GM08714 (cell line): ENCODE measurements at regions not wholly inside any gene's neighbourhood (a gene's known extent, or its start where the extent isn't known, plus 50 kb on each side); places are given as distances from the start of the nearest gene placed in this dataset.

Experiments
- H3K4me3 ChIP-seq: fragments of 200-500 bp; sonication (Bioruptor generic); 2 replicates; pipeline ENCODE4 v1.5.1; 2014; ENCODE audit warnings: mild to moderate bottlenecking, low read length, inconsistent platforms
- ZNF274 ChIP-seq: IDR thresholded peaks from 2 replicates; pipeline ENCODE4 v1.6.1; 2012; ENCODE audit warnings: mild to moderate bottlenecking, low read depth, low read length

DNA sequence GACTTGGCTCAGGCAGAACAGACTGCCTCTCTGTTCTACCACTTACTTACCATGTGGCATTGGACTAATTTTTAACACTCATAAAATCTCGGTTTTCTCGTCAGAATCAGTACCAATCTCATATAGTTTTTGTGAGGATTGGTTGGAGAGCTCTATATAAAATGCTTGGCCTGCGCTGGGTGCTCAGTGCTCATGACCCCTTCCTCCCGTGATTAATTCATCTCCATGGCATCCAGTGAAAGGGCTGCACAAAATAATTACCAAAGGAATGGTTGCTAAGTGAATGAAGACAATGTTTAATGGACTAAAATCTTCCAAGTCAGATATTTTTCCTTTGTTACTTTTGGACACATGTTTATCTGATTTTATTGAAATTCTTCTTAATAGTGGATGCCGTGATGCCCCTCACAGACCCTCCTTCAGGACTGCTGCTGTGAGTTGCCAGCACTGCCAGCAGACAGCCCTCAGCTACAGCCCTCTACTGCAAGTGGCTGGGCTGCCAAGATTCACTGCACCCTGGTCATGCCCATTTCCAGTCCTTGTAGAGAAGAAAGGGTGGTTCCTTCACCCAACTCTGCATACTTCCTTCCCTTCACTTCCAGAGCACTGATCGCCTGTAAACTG lies 436.5 kb downstream of the LMO4 start:
- no peak for TF ChIP-seq ZNF274
- no peak overlapping the region for H3K4me3 ChIP-seq

GRCh38 chr1:87765681-87766070 lies 437.0 kb downstream of the LMO4 start:
- no peak overlapping the region for H3K4me3 ChIP-seq
- TF ChIP-seq ZNF274: no peak

DNA sequence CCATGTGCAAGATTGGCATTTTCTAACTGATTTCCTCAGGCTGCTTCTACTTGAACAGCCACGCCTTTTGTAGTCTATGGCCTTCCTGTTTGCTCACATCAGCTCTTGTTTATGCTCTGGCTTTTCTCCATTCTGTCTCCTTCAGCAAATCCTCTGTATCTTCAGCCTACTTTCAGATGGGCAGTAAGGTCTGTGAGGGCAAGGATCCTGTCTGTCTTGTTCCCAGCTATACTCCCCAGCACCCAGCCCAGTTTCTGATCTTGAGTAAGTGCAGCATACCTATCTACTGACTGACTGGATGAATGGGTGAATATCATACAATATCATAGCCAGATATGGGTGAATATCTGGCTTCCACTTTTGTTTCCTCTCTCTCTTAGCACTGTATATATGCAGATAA lies 438.1 kb downstream of the LMO4 start:
- H3K4me3 ChIP-seq: no peak overlapping the region
- no peak for TF ChIP-seq ZNF274

- no peak overlapping the region for H3K4me3 ChIP-seq
- no peak for TF ChIP-seq ZNF274
These were observed 450.2 kb downstream of the LMO4 start for GRCh38 chr1:87778896-87779295.

GRCh38 chr1:87781554-87781953 lies 452.9 kb downstream of the LMO4 start:
- H3K4me3 ChIP-seq: no peak overlapping the region
- no peak for TF ChIP-seq ZNF274

- no peak for TF ChIP-seq ZNF274
- no peak overlapping the region for H3K4me3 ChIP-seq
These were observed 454.6 kb downstream of the LMO4 start for GRCh38 chr1:87783315-87783714.

GRCh38 chr1:87785386-87785785 lies 456.7 kb downstream of the LMO4 start:
- no peak for TF ChIP-seq ZNF274
- no peak overlapping the region for H3K4me3 ChIP-seq

DNA sequence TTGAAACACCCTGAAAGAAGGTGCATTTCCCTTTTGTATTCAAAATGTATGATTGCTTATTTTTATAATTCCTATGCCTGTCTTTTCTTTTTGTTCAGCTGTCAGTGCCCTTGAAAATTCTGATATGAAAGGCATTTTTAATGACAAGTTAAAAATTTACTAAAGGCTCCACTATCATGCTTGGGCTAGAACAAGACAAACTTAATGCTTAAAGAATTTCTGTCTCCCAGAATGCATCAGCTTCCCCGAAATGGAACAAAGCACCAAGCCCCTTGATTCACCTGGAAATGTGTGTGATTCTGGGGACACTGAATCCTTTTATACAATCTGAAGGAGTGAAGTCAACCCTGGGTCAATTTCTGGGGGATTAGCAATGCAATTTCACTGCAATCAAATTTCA lies 457.5 kb downstream of the LMO4 start:
- TF ChIP-seq ZNF274: no peak
- H3K4me3 ChIP-seq: no peak overlapping the region

- no peak overlapping the region for H3K4me3 ChIP-seq
- TF ChIP-seq ZNF274: no peak
These were observed 458.3 kb downstream of the LMO4 start for GRCh38 chr1:87786861-87787545.

GRCh38 chr1:87787551-87787950 lies 458.9 kb downstream of the LMO4 start:
- no peak for TF ChIP-seq ZNF274
- no peak overlapping the region for H3K4me3 ChIP-seq

DNA sequence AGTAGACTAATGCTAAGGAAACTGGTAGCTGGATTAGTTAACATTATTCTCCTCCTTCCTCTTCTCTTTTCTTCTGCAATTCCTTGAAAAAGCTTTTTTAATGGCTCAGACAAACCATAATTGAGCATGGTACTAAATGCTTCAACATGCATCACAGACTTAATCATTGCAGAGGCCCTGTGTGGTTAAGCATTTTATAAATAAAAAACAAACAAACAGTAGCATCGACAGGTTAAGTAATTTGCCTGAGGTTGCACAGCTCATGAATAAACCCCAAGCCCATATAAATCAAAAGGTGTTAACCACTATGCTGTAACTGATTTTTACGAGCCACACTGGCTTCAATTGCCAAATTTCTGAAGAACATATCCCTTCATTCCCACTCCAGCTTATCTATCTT lies 462.1 kb downstream of the LMO4 start:
- H3K4me3 ChIP-seq: no peak overlapping the region
- TF ChIP-seq ZNF274: no peak

- H3K4me3 ChIP-seq: no peak overlapping the region
- TF ChIP-seq ZNF274: no peak
These were observed 463.5 kb downstream of the LMO4 start for GRCh38 chr1:87791931-87792740.

- H3K4me3 ChIP-seq: no peak overlapping the region
- no peak for TF ChIP-seq ZNF274
These were observed 466.3 kb downstream of the LMO4 start for GRCh38 chr1:87794788-87795614.
